Esophagus muscularis mucosa (tissue), 4 donors: ENCODE measurements at regions not wholly inside any gene's neighbourhood (a gene's known extent, or its start where the extent isn't known, plus 50 kb on each side); places are given as distances from the start of the nearest gene placed in this dataset.

Experiments
- CTCF ChIP-seq, 3 experiments: fragments of 200-600 bp in 2 of 3; fragments of 450-650 bp in 1 of 3; sonication (generic) in 2 of 3; IDR thresholded peaks; one replicate each; pipeline ENCODE4 v1.5.1; 2017 to 2019; ENCODE audit warnings: antibody characterized with exemption in 3 of 3, mild to moderate bottlenecking in 2 of 3, moderate library complexity in 1 of 3
- EP300 ChIP-seq: sonication (generic); formaldehyde crosslinking; IDR thresholded peaks from one replicate; pipeline ENCODE4 v1.6.1; 2017; ENCODE audit warnings: antibody characterized with exemption
- POLR2A ChIP-seq: fragments of 450-650 bp; IDR thresholded peaks from one replicate; pipeline ENCODE4 v1.6.1; 2017; ENCODE audit warnings: antibody characterized with exemption, moderate library complexity, mild to moderate bottlenecking, low read depth
- POLR2AphosphoS5 ChIP-seq, 2 donors: sonication (generic); formaldehyde crosslinking; IDR thresholded peaks; one replicate each; pipeline ENCODE4 v1.6.1; 2017; ENCODE audit warnings: antibody characterized with exemption in 2 of 2

DNA sequence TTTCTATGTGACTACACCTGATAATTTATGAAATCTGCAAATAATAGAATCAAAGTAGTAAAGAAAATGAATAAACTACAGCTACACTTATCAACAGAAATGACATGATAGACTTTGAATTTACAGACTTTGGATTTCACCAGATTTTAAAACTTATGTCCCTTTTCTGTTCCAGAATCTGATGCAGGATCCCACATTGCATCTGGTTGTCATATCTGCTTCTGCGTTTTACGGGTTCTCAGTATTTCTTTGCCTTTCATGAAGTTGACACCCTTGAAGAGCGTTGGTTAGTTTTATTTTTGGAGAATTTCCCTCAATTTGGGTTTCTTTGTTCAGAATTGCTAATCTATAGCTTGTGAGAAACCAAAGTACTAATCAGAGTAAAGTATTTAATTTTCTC, 174.9 kb upstream of the ADCY2 start:
- no peak for TF ChIP-seq CTCF (IDR thresholded peaks at IDR 0.05)
- no peak for TF ChIP-seq POLR2A
- TF ChIP-seq POLR2AphosphoS5 (IDR thresholded peaks at IDR 0.05): no peak
- TF ChIP-seq EP300: no peak
